Stomach (tissue), 4 donors: ENCODE measurements at regions not wholly inside any gene's neighbourhood (a gene's known extent, or its start where the extent isn't known, plus 50 kb on each side); places are given as distances from the start of the nearest gene placed in this dataset.

Experiments used
- CTCF ChIP-seq, 7 experiments: fragments of 450-650 bp in 4 of 7; fragments of 200-600 bp in 3 of 7; sonication (generic) in 3 of 7; IDR thresholded peaks; one replicate each; pipeline ENCODE4 v1.5.1; 2016 to 2019; ENCODE audit warnings: antibody characterized with exemption in 7 of 7, control low read depth in 2 of 7, mild to moderate bottlenecking in 1 of 7
- EP300 ChIP-seq: sonication (generic); formaldehyde crosslinking; IDR thresholded peaks from one replicate; pipeline ENCODE4 v1.6.1; 2017; ENCODE audit warnings: antibody characterized with exemption
- POLR2A ChIP-seq, 4 donors: fragments of 450-650 bp; IDR thresholded peaks; one replicate each; pipeline ENCODE4 v1.6.1; 2016; ENCODE audit warnings: antibody characterized with exemption in 4 of 4, control low read depth in 2 of 4, mild to moderate bottlenecking in 1 of 4, moderate library complexity in 1 of 4

DNA sequence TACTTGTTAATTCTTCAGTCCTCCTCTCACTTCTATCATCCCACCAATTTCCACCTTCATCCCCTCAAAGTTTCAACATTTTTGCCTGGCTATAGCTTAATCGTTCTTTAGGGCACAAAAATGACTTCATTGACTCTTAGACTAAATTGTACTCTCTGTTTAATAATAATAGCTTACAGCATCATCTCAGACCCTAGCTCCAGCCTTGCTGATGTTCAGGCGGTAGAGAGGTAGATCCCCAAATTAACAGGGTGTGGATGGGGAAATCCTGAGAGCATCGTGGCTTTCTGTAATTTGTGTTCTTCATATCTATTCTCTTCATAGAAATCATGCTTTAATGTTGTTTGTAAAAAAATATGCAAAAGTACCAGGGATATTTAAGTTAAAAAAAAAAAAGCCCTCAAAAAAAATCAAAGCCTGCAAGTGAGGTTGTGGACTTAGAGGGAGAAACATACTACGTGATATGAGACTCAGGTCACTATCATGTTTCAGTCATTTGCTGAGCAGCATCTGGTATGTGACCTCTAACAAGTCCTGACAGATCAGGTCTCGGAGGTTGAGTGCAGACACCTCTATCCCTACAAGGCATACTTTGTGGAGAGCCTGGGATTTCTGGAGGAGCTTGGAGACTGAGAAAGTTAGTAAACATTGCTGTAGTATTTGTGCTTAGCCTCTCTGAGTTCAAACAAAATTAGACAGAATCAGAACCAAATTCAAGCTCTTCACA is 1063.3 kb upstream of the CITED2 start:
- no peak for TF ChIP-seq CTCF (IDR thresholded peaks at IDR 0.05)
- no peak for TF ChIP-seq EP300
- no peak for TF ChIP-seq POLR2A (IDR thresholded peaks at IDR 0.05)
